ENCODE measurements at regions not wholly inside any gene's neighbourhood (a gene's known extent, or its start where the extent isn't known, plus 50 kb on each side); places are given as distances from the start of the nearest gene placed in this dataset.

- no peak for TF ChIP-seq POLR2A (IDR thresholded peaks at IDR 0.05; ENCODE audit: low read length)
- TF ChIP-seq GATA1 (IDR thresholded peaks at IDR 0.05; ENCODE audit: low read depth, low read length) = no peak
These were observed 90.5 kb upstream of the HEY2 start for GRCh38 chr6:125658759-125659431.
